ENCODE measurements at regions not wholly inside any gene's neighbourhood (a gene's known extent, or its start where the extent isn't known, plus 50 kb on each side); places are given as distances from the start of the nearest gene placed in this dataset.

DNA sequence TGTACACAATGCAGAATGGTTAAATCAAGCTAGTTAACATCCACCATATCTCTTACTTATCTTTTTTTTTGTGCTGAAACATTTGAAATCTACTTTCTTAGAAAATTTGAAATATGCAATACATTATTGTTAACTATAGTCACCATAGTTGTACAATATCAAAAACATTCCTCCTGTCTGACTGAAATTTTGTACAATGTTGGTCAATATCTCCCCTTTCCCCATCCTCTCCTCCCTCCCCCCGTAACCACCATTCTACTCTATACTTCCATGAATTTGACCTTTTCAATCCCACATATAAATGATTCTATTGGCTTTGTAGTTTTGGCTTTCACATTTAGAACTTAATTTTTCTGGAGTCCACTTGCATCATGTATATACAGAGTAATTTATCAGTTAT lies 63.5 kb upstream of the DCD start:
- no peak for DNase-seq

DNA sequence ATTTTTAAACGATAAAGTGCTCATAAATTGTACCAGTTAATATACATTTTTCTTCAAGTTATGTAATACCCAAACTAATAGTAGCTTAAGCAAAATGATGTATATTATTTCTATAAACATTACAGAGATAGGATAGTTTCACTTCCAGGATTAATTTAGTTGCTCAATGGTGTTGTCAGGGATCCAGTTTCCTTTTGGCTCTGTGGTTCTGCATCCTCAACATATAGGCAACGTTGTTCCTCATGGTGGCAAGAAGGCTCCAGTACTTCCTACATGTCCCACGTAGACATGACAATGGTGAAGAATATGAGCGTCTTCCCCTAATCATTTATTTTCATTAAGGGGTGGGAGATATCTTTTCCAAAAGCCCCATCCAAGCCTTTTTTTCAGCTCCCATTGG lies 60.7 kb upstream of the DCD start:
- DNase-seq, result no peak

DNA sequence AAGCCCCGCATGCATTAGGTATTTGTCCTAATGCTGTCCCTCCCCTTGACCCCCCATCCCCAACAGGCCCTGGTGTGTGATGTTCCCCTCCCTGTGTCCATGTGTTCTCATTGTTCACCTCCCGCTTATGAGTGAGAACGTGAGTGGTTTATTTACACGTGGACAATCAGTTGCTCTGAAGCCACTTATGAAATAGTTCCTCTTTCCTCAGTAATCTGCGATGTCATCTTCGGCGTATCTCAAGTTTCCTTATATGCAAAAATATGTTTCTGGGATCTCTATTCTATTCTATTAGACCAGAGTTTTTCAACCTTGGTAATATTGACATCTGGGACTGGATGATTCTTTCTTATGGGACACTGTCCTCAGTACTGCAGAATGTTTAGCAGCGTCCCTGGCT lies 56.0 kb upstream of the DCD start:
- DNase-seq, result no peak

DNA sequence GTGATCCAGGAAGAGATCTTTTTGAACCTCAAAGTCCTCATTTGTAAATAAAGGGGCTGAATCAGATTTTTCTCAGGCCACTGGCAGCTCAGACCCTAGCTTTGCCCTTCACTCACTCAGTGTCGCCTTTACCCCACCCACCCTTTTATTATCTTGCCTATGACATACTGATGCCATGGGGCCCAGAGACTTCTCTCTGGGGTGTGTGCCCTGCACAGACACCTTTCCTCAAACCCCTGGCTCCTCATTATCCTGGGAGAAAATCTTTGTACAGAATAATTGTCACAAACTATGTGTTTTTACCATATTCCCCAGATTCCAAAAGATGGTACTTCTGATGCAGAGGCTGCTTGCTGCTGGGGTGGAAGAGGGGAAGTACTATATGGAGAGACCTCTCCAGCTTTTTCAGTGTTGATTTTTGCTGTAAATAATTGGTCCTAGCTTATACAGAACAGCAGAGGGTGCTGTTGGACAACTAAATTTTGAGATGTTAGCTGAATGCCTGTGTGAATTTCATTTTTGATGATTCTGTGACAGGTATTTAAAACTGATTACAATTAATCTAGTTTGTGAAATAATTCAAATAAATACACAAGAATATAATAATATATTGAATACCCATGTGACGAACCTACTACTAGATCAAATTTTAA lies 53.9 kb upstream of the DCD start:
- no peak for DNase-seq

DNA sequence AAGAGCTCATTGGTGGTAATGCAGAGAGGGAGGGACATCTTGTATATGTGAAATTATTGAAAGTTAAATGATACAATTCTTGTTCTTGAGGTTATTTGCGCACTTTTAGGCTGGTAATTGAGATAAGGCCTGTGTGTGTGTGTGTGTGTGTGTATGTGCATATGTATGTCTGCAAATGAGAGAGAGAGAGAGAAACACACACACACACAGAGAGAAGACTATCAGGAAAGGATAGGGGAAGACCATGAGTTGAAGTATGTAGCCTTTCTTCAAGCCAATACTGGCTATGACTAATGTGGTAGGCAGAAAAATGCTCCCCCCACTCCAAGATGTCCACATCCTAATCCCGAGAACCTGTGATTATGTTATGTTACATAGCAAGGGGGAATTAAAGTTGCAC lies 52.7 kb upstream of the DCD start:
- DNase-seq, result no peak

DNA sequence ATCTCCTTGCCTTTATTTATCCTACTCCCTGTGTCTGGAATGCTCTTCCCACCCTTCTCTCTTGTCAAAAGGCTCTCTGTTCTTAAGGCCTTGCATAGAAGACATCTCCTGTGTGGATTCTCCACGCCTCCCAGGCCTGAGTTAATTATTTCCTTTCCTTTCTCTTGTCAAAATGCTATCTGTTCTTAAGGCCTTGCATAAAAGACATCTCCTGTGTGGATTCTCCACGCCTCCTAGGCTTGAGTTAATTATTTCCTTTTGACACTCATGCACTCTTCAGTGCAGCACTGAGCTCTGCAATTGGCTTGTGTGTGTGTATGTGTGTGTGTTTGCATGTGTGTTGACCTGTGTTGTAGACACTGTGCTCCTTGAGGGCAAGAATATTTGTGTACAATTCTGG lies 52.1 kb upstream of the DCD start:
- no peak for DNase-seq
